ENCODE measurements at regions not wholly inside any gene's neighbourhood (a gene's known extent, or its start where the extent isn't known, plus 50 kb on each side); places are given as distances from the start of the nearest gene placed in this dataset.
"Not testable (repeated sequence)": the region's sequence is repeated elsewhere in the genome, so short reads cannot be mapped to it uniquely, and the experiment has no call there.

GRCh38 chr10:6987536-6987945 lies 407.5 kb upstream of the PRKCQ start:
- H3K27me3 ChIP-seq, result no peaks in the 10 kb centered on the region
- no peak for TF ChIP-seq CTCF (IDR thresholded peaks at IDR 0.05)
- H3K27ac ChIP-seq, result no peak overlapping the region
- no peaks in the 10 kb centered on the region for H3K9me3 ChIP-seq
- intact Hi-C loops (cut with DNase I), result no loop called here
- H3K4me3 ChIP-seq, result no peak overlapping the region
- no peak for DNase-seq (ENCODE audit: low spot score in 2 of 2)
- no peaks in the 10 kb centered on the region for H3K4me1 ChIP-seq
- H3K36me3 ChIP-seq, result no peaks in the 10 kb centered on the region

- H3K4me1 ChIP-seq, result no peaks in the 10 kb centered on the region
- H3K27ac ChIP-seq, result no peak overlapping the region
- H3K27me3 ChIP-seq, result no peaks in the 10 kb centered on the region
- intact Hi-C loops (cut with DNase I), result no loop called here
- H3K9me3 ChIP-seq, result no peaks in the 10 kb centered on the region
- no peak for TF ChIP-seq CTCF (IDR thresholded peaks at IDR 0.05)
- H3K4me3 ChIP-seq, result no peak overlapping the region
- H3K36me3 ChIP-seq, result no peaks in the 10 kb centered on the region
- DNase-seq (ENCODE audit: low spot score in 2 of 2), result no peak
Observed at GRCh38 chr10:6986927-6987326, 406.9 kb upstream of the PRKCQ start.

- H3K4me3 ChIP-seq, result no peak overlapping the region
- H3K27me3 ChIP-seq, result no peaks in the 10 kb centered on the region
- H3K9me3 ChIP-seq, result no peaks in the 10 kb centered on the region
- no peaks in the 10 kb centered on the region for H3K4me1 ChIP-seq
- no peak for DNase-seq (ENCODE audit: low spot score in 2 of 2)
- H3K36me3 ChIP-seq, result no peaks in the 10 kb centered on the region
- intact Hi-C loops (cut with DNase I), result no loop called here
- TF ChIP-seq CTCF (IDR thresholded peaks at IDR 0.05), result no peak
- no peak overlapping the region for H3K27ac ChIP-seq
Observed at GRCh38 chr10:6985644-6986043, 405.6 kb upstream of the PRKCQ start.

GRCh38 chr10:6984971-6985370 lies 404.9 kb upstream of the PRKCQ start:
- no peak overlapping the region for H3K4me3 ChIP-seq
- H3K27me3 ChIP-seq, result no peaks in the 10 kb centered on the region
- intact Hi-C loops (cut with DNase I), result no loop called here
- DNase-seq (ENCODE audit: low spot score in 2 of 2), result no peak
- no peaks in the 10 kb centered on the region for H3K9me3 ChIP-seq
- no peaks in the 10 kb centered on the region for H3K36me3 ChIP-seq
- H3K4me1 ChIP-seq, result no peaks in the 10 kb centered on the region
- no peak for TF ChIP-seq CTCF (IDR thresholded peaks at IDR 0.05)
- no peak overlapping the region for H3K27ac ChIP-seq

GRCh38 chr10:6984016-6984415 lies 403.9 kb upstream of the PRKCQ start:
- intact Hi-C loops (cut with DNase I); H3K36me3 ChIP-seq; H3K4me3 ChIP-seq; H3K27ac ChIP-seq; H3K9me3 ChIP-seq; H3K4me1 ChIP-seq; DNase-seq (ENCODE audit: low spot score in 2 of 2); H3K27me3 ChIP-seq: not testable (repeated sequence)

GRCh38 chr10:6980353-6980752 lies 400.3 kb upstream of the PRKCQ start:
- intact Hi-C loops (cut with DNase I), result no loop called here
- Histone ChIP-seq H3K9me3 (no peaks in the 10 kb centered on the region), H3K36me3 (no peaks in the 10 kb centered on the region), H3K4me3 (no peak overlapping the region), H3K27ac (no peak overlapping the region), H3K4me1 (no peaks in the 10 kb centered on the region), H3K27me3 (no peaks in the 10 kb centered on the region)
- DNase-seq (ENCODE audit: low spot score in 2 of 2), result no peak
- no peak for TF ChIP-seq CTCF (IDR thresholded peaks at IDR 0.05)
